GM12878 (cell line): ENCODE measurements at regions not wholly inside any gene's neighbourhood (a gene's known extent, or its start where the extent isn't known, plus 50 kb on each side); places are given as distances from the start of the nearest gene placed in this dataset.
A peak's percentile ranks its signal among the peaks of the same experiment; 100 is the strongest.

Experiments used
- EP300 ChIP-seq, 2 experiments: fragments of 150-350 bp in 1 of 2; IDR thresholded peaks; 2 replicates each; pipeline ENCODE4 v1.6.1; 2011 to 2012; ENCODE audit warnings: low read depth in 2 of 2, low read length in 2 of 2, borderline replicate concordance in 1 of 2, improper control_type of control experiment in 1 of 2, inconsistent platforms in 1 of 2; ENCODE audit not compliant: control insufficient read depth in 1 of 2
- HDAC2 ChIP-seq: fragments of 200-600 bp; sonication (generic); IDR thresholded peaks from 2 replicates; pipeline ENCODE4 v1.6.1; 2017
- IKZF1 ChIP-seq: fragments of 450-650 bp; conservative IDR thresholded peaks from 2 replicates; pipeline ENCODE4 v1.6.1; 2017; ENCODE audit warnings: antibody characterized with exemption, mild to moderate bottlenecking
- MYB ChIP-seq: fragments of 150-350 bp; IDR thresholded peaks from 2 replicates; pipeline ENCODE4 v1.6.1; 2014; ENCODE audit warnings: mild to moderate bottlenecking, low read depth, low read length, borderline replicate concordance
- NFIC ChIP-seq: IDR thresholded peaks from 2 replicates; pipeline ENCODE4 v1.6.1; 2012; ENCODE audit warnings: low read depth, mild to moderate bottlenecking, inconsistent platforms, low read length, moderate library complexity
- POLR2A ChIP-seq: IDR thresholded peaks from 2 replicates; pipeline ENCODE4 v1.6.1; 2011; ENCODE audit warnings: low read depth, mild to moderate bottlenecking, low read length
- REST ChIP-seq: IDR thresholded peaks from 2 replicates; pipeline ENCODE4 v1.6.1; 2012; ENCODE audit warnings: mild to moderate bottlenecking, low read depth, low read length
- RFX5 ChIP-seq: IDR thresholded peaks from 2 replicates; pipeline ENCODE4 v1.6.1; 2011; ENCODE audit warnings: low read depth, low read length, improper control_type of control experiment
- USF2 ChIP-seq: IDR thresholded peaks from 2 replicates; pipeline ENCODE4 v1.6.1; 2011; ENCODE audit warnings: low read depth, low read length, improper control_type of control experiment, borderline replicate concordance
- ZSCAN29 ChIP-seq: fragments of 450-650 bp; IDR thresholded peaks from 2 replicates; pipeline ENCODE4 v1.6.1; 2017; ENCODE audit warnings: mild to moderate bottlenecking, moderate library complexity
- TF ChIP-seq, protein P1 (sequence below): IDR thresholded peaks from 2 replicates; pipeline ENCODE4 v1.6.1; 2012; ENCODE audit warnings: low read depth, low read length, improper control_type of control experiment
- TF ChIP-seq, protein P2 (sequence below), 3 experiments: IDR thresholded peaks in 2 of 3; conservative IDR thresholded peaks in 1 of 3; 2 replicates each; pipeline ENCODE4 v1.5.1; 2011; ENCODE audit warnings: low read depth in 3 of 3, low read length in 3 of 3, mild to moderate bottlenecking in 3 of 3, control low read depth in 2 of 3, moderate library complexity in 2 of 3, inconsistent platforms in 1 of 3, mixed read lengths in 1 of 3; ENCODE audit not compliant: control insufficient read depth in 2 of 3, insufficient read depth in 1 of 3; ENCODE audit errors: extremely low read depth in 1 of 3

GRCh38 chr3:165895919-165896318 lies 58.7 kb upstream of the BCHE start:
- TF ChIP-seq ZSCAN29 (no peak), NFIC (no peak), MYB (no peak), REST (no peak), HDAC2 (no peak), EP300 (IDR thresholded peaks at IDR 0.05; ENCODE audit: borderline replicate concordance in 1 of 2, control insufficient read depth in 1 of 2, low read depth in 2 of 2, low read length in 2 of 2) (no peak), USF2 (no peak), RFX5 (no peak), POLR2A (no peak), IKZF1 (no peak)
- TF ChIP-seq, protein P1, sequence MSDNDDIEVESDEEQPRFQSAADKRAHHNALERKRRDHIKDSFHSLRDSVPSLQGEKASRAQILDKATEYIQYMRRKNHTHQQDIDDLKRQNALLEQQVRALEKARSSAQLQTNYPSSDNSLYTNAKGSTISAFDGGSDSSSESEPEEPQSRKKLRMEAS = no peak
- TF ChIP-seq, protein P2, sequence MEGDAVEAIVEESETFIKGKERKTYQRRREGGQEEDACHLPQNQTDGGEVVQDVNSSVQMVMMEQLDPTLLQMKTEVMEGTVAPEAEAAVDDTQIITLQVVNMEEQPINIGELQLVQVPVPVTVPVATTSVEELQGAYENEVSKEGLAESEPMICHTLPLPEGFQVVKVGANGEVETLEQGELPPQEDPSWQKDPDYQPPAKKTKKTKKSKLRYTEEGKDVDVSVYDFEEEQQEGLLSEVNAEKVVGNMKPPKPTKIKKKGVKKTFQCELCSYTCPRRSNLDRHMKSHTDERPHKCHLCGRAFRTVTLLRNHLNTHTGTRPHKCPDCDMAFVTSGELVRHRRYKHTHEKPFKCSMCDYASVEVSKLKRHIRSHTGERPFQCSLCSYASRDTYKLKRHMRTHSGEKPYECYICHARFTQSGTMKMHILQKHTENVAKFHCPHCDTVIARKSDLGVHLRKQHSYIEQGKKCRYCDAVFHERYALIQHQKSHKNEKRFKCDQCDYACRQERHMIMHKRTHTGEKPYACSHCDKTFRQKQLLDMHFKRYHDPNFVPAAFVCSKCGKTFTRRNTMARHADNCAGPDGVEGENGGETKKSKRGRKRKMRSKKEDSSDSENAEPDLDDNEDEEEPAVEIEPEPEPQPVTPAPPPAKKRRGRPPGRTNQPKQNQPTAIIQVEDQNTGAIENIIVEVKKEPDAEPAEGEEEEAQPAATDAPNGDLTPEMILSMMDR (IDR thresholded peaks at IDR 0.05 in 2 of 3, conservative IDR thresholded peaks at IDR 0.05 in 1 of 3; ENCODE audit: control insufficient read depth in 2 of 3, extremely low read depth in 1 of 3, insufficient read depth in 1 of 3, low read depth in 3 of 3, low read length in 3 of 3) = peak; percentile 30 to 45 (median 32); a peak in 4 of 6 replicates
